HG03060 (cell line): ENCODE measurements at regions not wholly inside any gene's neighbourhood (a gene's known extent, or its start where the extent isn't known, plus 50 kb on each side); places are given as distances from the start of the nearest gene placed in this dataset.
A peak's percentile ranks its signal among the peaks of the same experiment; 100 is the strongest.
"Not testable (repeated sequence)": the region's sequence is repeated elsewhere in the genome, so short reads cannot be mapped to it uniquely, and the experiment has no call there.

Experiments
- ATAC-seq: cut with Tn5 transposase; IDR thresholded peaks from one replicate; pipeline ENCODE4 v1.9.1; 2021; ENCODE audit warnings: low read depth, moderate number of reproducible peaks; ENCODE audit not compliant: unreplicated experiment

- not testable (repeated sequence) for ATAC-seq
Measured at GRCh38 chr16:29355339-29356059, 51.0 kb downstream of the NPIPB11 start.

- ATAC-seq = not testable (repeated sequence)
Measured at GRCh38 chr16:29354449-29354848, 52.1 kb downstream of the NPIPB11 start.

GRCh38 chr16:29352617-29352999 lies 53.9 kb downstream of the NPIPB11 start:
- not testable (repeated sequence) for ATAC-seq

GRCh38 chr16:29351970-29352616 lies 54.4 kb downstream of the NPIPB11 start:
- not testable (repeated sequence) for ATAC-seq

- not testable (repeated sequence) for ATAC-seq
Measured at GRCh38 chr16:29351271-29351969, 55.1 kb downstream of the NPIPB11 start.

- ATAC-seq = not testable (repeated sequence)
Measured at GRCh38 chr16:29349966-29350365, 56.5 kb downstream of the NPIPB11 start.

- not testable (repeated sequence) for ATAC-seq
Measured at GRCh38 chr16:29348748-29349147, 57.8 kb downstream of the NPIPB11 start.

GRCh38 chr16:29348123-29348690 lies 58.3 kb downstream of the NPIPB11 start:
- ATAC-seq = not testable (repeated sequence)

GRCh38 chr16:29346796-29347580 lies 59.5 kb downstream of the NPIPB11 start:
- not testable (repeated sequence) for ATAC-seq

- not testable (repeated sequence) for ATAC-seq
Measured at GRCh38 chr16:29346203-29346602, 60.3 kb downstream of the NPIPB11 start.

- not testable (repeated sequence) for ATAC-seq
Measured at GRCh38 chr16:29342937-29343336, 63.6 kb downstream of the NPIPB11 start.

GRCh38 chr16:29340779-29341438 lies 65.6 kb downstream of the NPIPB11 start:
- not testable (repeated sequence) for ATAC-seq

GRCh38 chr16:29340235-29340634 lies 66.3 kb downstream of the NPIPB11 start:
- ATAC-seq = not testable (repeated sequence)

- ATAC-seq = peak; percentile 53
Measured at GRCh38 chr16:29338821-29339700, 67.5 kb downstream of the NPIPB11 start.

GRCh38 chr16:29337385-29337901 lies 69.1 kb downstream of the NPIPB11 start:
- ATAC-seq = not testable (repeated sequence)

GRCh38 chr16:29335549-29335846 lies 71.0 kb downstream of the NPIPB11 start:
- ATAC-seq = not testable (repeated sequence)

GRCh38 chr16:29334776-29335548 lies 71.5 kb downstream of the NPIPB11 start:
- ATAC-seq = not testable (repeated sequence)
